Large intestine (tissue), 3 donors: ENCODE measurements at regions not wholly inside any gene's neighbourhood (a gene's known extent, or its start where the extent isn't known, plus 50 kb on each side); places are given as distances from the start of the nearest gene placed in this dataset.

Source experiments
- DNase-seq, 2 donors: peaks; one replicate each; pipeline versions ENCODE4 v3.0.0 to v3.0.0-alpha.2; 2013
- H3K27ac ChIP-seq: one replicate; pipeline ENCODE4 v1.5.1; 2013; ENCODE audit warnings: low read length
- H3K27me3 ChIP-seq: 2 replicates; pipeline ENCODE4 v1.6.1; 2013; ENCODE audit warnings: low read length; ENCODE audit not compliant: control insufficient read depth, insufficient read depth
- H3K36me3 ChIP-seq: 2 replicates; pipeline ENCODE4 v1.6.1; 2013; ENCODE audit warnings: low read length; ENCODE audit not compliant: control insufficient read depth, insufficient read depth
- H3K4me1 ChIP-seq: one replicate; pipeline ENCODE4 v1.6.1; 2013; ENCODE audit warnings: low read length; ENCODE audit not compliant: control insufficient read depth, insufficient read depth
- H3K4me3 ChIP-seq: one replicate; pipeline ENCODE4 v1.5.1; 2013; ENCODE audit warnings: low read length
- H3K9me3 ChIP-seq: one replicate; pipeline ENCODE4 v1.6.1; 2013; ENCODE audit warnings: mild to moderate bottlenecking, low read depth, low read length, moderate library complexity; ENCODE audit not compliant: control insufficient read depth
- WGBS: methylation state at CpG from one replicate; pipeline ENCODE4 v1.1.5; 2013; ENCODE audit warnings: low lambda C conversion rate; ENCODE audit not compliant: insufficient coverage; 5-methylcytosine and 5-hydroxymethylcytosine counted together

- H3K4me3 ChIP-seq: no peak overlapping the region
- no peaks in the 10 kb centered on the region for H3K36me3 ChIP-seq
- WGBS: no CpG with 5 or more reads among the region's 9 CpGs
- no peak overlapping the region for H3K27ac ChIP-seq
- H3K9me3 ChIP-seq: no peaks in the 10 kb centered on the region
- H3K4me1 ChIP-seq: peaks cover 3% of the 10 kb centered on the region
- DNase-seq: no peak
- peaks cover 2% of the 10 kb centered on the region for H3K27me3 ChIP-seq
Measured at GRCh38 chr15:99504071-99504822, 61.5 kb upstream of the MEF2A start.

DNA sequence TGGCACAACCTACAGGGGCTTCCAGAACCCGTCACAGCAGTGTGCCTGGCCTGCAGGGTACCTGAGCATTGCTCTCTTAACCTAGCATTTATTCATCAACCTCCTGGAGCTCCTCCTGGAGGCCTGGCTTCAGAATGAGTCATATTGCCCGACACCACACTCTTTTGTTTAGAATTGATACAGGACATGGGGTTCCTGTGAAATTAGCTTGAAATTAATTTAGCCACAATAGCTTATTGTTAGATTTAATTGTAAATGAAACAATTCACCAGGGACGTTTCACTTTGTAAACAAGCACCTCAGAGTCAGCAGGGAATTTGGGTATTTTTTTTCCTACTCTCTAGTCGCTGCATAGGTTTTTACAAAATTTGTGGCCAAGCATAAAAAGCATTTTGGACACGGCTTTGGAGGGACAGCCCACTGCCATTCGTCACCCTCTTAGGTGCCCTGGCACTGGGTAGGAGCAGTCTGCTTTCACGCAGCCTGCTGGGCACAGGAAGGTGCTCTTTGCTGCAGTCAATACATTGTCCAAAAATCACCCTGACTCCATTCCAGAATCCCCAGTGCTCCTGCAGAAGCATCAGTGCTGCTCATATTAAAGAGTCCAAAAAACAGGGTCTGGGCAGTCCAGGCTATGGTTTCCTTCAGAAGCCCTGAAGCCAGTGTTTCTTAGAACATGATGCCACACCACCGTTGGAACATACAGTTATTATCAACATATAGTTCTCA, 60.8 kb upstream of the MEF2A start:
- no peaks in the 10 kb centered on the region for H3K36me3 ChIP-seq
- no peak for DNase-seq
- peaks cover 2% of the 10 kb centered on the region for H3K27me3 ChIP-seq
- no CpG with 5 or more reads among the region's 8 CpGs for WGBS
- H3K27ac ChIP-seq: no peak overlapping the region
- peaks cover 3% of the 10 kb centered on the region for H3K4me1 ChIP-seq
- H3K4me3 ChIP-seq: no peak overlapping the region
- no peaks in the 10 kb centered on the region for H3K9me3 ChIP-seq

DNA sequence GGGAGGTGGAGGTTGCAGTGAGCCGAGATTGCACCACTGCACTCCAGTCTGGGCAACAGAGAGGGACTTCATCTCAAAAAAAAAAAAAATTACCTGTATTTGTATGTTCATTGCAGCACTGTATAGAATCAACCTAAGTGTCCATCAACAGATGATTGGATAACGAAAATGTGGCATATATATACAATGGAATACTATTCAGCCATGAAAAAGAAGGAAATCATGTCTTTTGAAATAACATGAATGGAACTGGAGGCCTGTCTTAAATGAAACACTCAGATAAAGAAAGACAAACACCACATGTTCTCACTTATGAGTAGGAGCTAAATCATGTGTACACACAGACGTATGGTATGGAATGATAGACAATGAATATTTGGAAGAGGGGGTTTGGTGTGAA, 59.4 kb upstream of the MEF2A start:
- Histone ChIP-seq H3K9me3 (no peaks in the 10 kb centered on the region), H3K27me3 (peaks cover 2% of the 10 kb centered on the region), H3K36me3 (no peaks in the 10 kb centered on the region), H3K4me1 (peaks cover 3% of the 10 kb centered on the region), H3K27ac (no peak overlapping the region), H3K4me3 (no peak overlapping the region)
- DNase-seq: no peak
- 86% methylated on average over 1 of the region's 3 CpGs for WGBS

- no peak overlapping the region for H3K4me3 ChIP-seq
- no peak for DNase-seq
- H3K4me1 ChIP-seq: peaks cover 3% of the 10 kb centered on the region
- no peaks in the 10 kb centered on the region for H3K36me3 ChIP-seq
- WGBS: 87% methylated on average over 3 of the region's 6 CpGs
- peaks cover 2% of the 10 kb centered on the region for H3K27me3 ChIP-seq
- peak overlapping the region; percentile 5 for H3K27ac ChIP-seq
- H3K9me3 ChIP-seq: no peaks in the 10 kb centered on the region
Measured at GRCh38 chr15:99507016-99507503, 58.7 kb upstream of the MEF2A start.

- WGBS: 67% methylated on average over 1 of the region's 24 CpGs
- DNase-seq: peak in 1 of 2 donors; percentile 45
- Histone ChIP-seq H3K9me3 (no peaks in the 10 kb centered on the region), H3K36me3 (no peaks in the 10 kb centered on the region), H3K27ac (peak overlapping the region; percentile 5), H3K4me1 (peaks cover 3% of the 10 kb centered on the region), H3K27me3 (peaks cover 2% of the 10 kb centered on the region), H3K4me3 (no peak overlapping the region)
Measured at GRCh38 chr15:99507504-99508310, 58.1 kb upstream of the MEF2A start.

DNA sequence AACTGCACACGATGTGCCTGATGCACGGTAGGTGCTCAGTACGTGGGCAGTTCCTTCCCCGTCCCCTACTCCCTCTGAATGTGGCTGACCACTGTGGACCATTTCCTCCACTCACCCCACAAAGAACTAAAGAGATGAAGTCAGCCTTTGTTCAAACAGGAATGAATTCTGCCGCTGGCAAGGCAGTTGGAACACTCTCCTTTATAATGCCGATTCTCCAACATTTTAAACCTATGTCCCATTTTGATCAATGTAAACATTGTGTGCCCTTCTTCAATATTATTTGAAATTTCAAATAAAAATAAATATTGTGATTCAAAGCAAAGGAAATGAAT, 57.5 kb upstream of the MEF2A start:
- peaks cover 3% of the 10 kb centered on the region for H3K4me1 ChIP-seq
- H3K27ac ChIP-seq: peak overlapping the region; percentile 5
- no peak for DNase-seq
- H3K36me3 ChIP-seq: no peaks in the 10 kb centered on the region
- H3K27me3 ChIP-seq: peaks cover 2% of the 10 kb centered on the region
- H3K9me3 ChIP-seq: no peaks in the 10 kb centered on the region
- WGBS: no CpG with 5 or more reads among the region's 6 CpGs
- H3K4me3 ChIP-seq: no peak overlapping the region

DNA sequence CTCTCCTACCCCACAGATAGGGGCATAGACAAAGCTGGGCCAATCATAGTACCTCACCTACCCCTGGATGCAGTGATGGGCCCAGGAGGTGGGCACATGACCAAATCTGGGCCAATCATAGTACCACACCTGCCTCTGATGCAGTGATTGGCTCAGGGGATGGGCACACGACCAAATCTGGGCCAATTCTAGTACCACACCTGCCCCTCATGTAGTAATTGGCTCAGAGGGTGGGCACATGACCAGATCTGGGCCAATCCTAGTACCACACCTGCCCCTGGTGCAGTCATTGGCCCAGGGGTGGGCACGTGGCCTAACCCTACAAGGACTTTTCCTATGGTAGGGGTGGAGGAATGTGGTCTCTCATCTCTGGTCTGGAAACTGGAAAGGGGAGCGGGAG, 56.9 kb upstream of the MEF2A start:
- Histone ChIP-seq H3K4me3 (no peak overlapping the region), H3K36me3 (no peaks in the 10 kb centered on the region), H3K27ac (no peak overlapping the region), H3K4me1 (peaks cover 3% of the 10 kb centered on the region), H3K9me3 (no peaks in the 10 kb centered on the region), H3K27me3 (peaks cover 2% of the 10 kb centered on the region)
- WGBS: no CpG with 5 or more reads among the region's 3 CpGs
- no peak for DNase-seq

DNA sequence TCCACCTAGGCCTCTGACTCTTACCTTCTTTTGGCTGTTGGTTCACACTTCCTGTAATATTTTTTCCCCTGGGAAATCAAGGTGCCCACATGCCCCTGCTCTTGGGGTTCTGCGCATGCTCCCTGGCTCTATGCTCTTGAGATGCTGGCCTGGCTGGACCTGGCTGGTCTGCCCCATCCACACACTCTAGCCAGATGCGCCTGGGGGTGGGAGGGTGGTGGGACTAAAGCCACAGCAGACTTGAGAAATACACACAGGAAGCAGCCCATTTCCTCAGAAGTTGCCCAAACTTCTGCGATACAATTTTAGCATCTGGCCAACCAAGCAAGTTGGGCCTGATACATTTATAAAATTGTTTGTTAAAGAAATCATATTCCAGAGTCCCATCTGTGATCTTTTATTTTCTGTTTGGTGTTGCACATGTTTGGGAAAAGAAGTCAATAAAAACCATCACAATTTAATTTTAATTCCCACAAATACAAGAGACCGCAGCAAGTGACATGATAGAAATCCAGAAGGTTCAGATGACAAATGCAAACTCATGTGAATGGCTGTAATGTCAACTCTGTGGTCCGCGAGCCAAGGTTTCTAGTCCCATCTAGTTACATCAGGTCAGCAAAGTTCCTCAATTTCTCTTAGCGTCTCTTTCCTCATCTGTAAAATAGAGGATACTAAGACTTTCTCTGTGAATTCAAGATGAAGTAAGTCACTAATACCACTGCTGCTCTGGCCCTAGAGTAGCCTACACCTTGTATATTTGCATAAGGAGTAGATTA, 55.9 kb upstream of the MEF2A start:
- WGBS: no CpG with 5 or more reads among the region's 7 CpGs
- Histone ChIP-seq H3K4me1 (peaks cover 3% of the 10 kb centered on the region), H3K27ac (no peak overlapping the region), H3K4me3 (no peak overlapping the region), H3K9me3 (no peaks in the 10 kb centered on the region), H3K27me3 (peaks cover 2% of the 10 kb centered on the region), H3K36me3 (no peaks in the 10 kb centered on the region)
- no peak for DNase-seq

GRCh38 chr15:99511531-99511865, 54.3 kb upstream of the MEF2A start:
- peaks cover 3% of the 10 kb centered on the region for H3K4me1 ChIP-seq
- WGBS: 53% methylated on average over 4 of the region's 6 CpGs
- H3K36me3 ChIP-seq: no peaks in the 10 kb centered on the region
- no peak overlapping the region for H3K27ac ChIP-seq
- no peaks in the 10 kb centered on the region for H3K27me3 ChIP-seq
- peak in 1 of 2 donors; percentile 19 for DNase-seq
- no peaks in the 10 kb centered on the region for H3K9me3 ChIP-seq
- no peak overlapping the region for H3K4me3 ChIP-seq
